ENCODE measurements at regions not wholly inside any gene's neighbourhood (a gene's known extent, or its start where the extent isn't known, plus 50 kb on each side); places are given as distances from the start of the nearest gene placed in this dataset.

DNA sequence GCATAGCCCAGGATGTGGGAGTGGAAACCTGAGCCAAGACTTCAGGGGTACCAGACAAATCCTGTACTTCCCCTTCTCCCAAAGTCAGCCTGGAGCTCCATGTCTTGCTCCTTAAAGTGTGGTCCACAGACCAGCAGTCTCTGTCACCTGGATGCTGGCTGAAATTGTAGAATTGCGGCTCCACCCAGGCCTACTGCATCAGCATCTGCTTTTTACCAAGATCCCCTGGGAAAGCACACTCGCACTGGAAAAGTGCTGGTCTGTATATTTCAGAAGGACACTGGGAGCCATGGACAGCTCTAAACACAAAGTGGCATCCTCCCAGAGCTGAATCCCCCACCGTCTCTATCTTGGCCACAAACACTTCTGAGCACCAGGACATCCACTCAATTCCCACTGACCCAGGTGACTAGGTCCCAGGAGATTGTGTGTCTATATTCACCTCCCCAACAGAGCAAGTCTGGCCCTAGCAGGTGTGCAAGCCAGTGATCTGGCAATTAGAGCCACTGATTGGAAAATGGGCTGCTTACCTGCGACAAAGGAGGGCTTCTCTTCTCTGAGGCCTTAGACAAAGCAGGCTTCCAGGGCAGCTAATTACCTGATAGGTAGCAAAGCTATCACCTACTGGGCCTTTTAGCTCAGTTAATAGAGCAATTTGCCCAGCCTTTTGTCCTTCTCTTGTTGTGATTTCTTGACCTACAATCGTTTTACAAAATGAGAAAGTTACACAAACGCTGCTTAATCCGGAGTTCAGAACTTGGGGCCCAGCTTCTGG is 443.3 kb downstream of the MN1 start:
- H2BK12ac ChIP-seq (ENCODE audit: low read length in 2 of 2): no peak overlapping the region
- DNase-seq: no peak
- H3K18ac ChIP-seq (ENCODE audit: low read depth in 1 of 2, low read length in 2 of 2): no peak overlapping the region

DNA sequence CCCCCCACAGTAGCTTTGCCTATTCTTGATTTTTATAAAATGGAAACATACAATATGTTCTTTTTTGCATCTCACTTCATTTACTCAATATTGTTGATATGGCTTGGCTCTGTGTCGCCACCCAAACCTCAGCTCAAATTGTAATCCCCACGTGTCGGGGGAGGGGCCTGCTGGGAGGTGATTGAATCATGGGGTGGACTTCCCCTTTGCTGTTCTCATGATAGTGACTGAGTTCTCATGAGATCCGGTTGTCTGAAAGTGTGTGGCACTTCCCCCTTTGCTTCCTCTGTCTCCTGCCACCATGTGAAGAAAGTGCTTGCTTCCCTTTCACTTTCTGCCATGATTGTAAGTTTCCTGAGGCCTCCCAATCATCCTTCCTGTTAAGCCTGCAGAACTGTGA is 431.3 kb downstream of the MN1 start:
- Histone ChIP-seq H3K23ac (ENCODE audit: low read length in 2 of 2) (no peak overlapping the region), H2BK5ac (ENCODE audit: low read depth, low read length, poor library complexity, severe bottlenecking) (no peak overlapping the region), H2AK5ac (ENCODE audit: low read length, severe bottlenecking) (no peak overlapping the region), H2BK120ac (ENCODE audit: low read depth, low read length) (no peak overlapping the region), H3K4me3 (ENCODE audit: insufficient read depth in 1 of 2, low read depth in 1 of 2, low read length in 2 of 2) (no peak overlapping the region), H4K8ac (ENCODE audit: low read length) (no peak overlapping the region), H3K9ac (ENCODE audit: low read length) (no peak overlapping the region), H3K14ac (ENCODE audit: low read length in 2 of 2) (no peak overlapping the region), H4K91ac (ENCODE audit: low read length) (no peak overlapping the region), H3K4ac (ENCODE audit: low read depth in 1 of 2, low read length in 2 of 2) (no peak overlapping the region), H2BK12ac (ENCODE audit: low read length in 2 of 2) (no peak overlapping the region), H3K4me2 (ENCODE audit: low read length, poor library complexity, severe bottlenecking) (no peak overlapping the region), H2AFZ (ENCODE audit: low read depth, low read length) (no peak overlapping the region), H3K36me3 (ENCODE audit: control insufficient read depth in 1 of 2, insufficient read depth in 2 of 2, low read depth in 1 of 2, low read length in 2 of 2) (no peaks in the 10 kb centered on the region), H3K79me1 (replicated peaks; ENCODE audit: low read length, poor library complexity, severe bottlenecking) (no peaks in the 10 kb centered on the region), H3K27me3 (ENCODE audit: control insufficient read depth in 1 of 2, insufficient read depth in 1 of 2, low read length in 2 of 2) (peaks cover 0 to 46% of the 10 kb centered on the region in 2 experiments), H2BK15ac (ENCODE audit: low read depth, poor library complexity, severe bottlenecking) (no peak overlapping the region), H3K4me1 (ENCODE audit: control insufficient read depth, insufficient read depth, low read depth, low read length) (peaks cover 3% of the 10 kb centered on the region), H3K9me3 (ENCODE audit: control insufficient read depth, low read length) (no peaks in the 10 kb centered on the region), H3K18ac (ENCODE audit: low read depth in 1 of 2, low read length in 2 of 2) (no peak overlapping the region), H3K27ac (ENCODE audit: low read length, poor library complexity, severe bottlenecking) (no peak overlapping the region)
- DNase-seq: peak; percentile 16
- WGBS: 71% methylated on average over 4 of the region's 4 CpGs

More for the DNA sequence above, 443.3 kb downstream of the MN1 start:
- H3K14ac ChIP-seq (ENCODE audit: low read length in 2 of 2): no peak overlapping the region
- H3K9me3 ChIP-seq (ENCODE audit: control insufficient read depth, low read length): peaks cover 17% of the 10 kb centered on the region
- no peaks in the 10 kb centered on the region for H3K36me3 ChIP-seq (ENCODE audit: control insufficient read depth in 1 of 2, insufficient read depth in 2 of 2, low read depth in 1 of 2, low read length in 2 of 2)
- H3K79me1 ChIP-seq (replicated peaks; ENCODE audit: low read length, poor library complexity, severe bottlenecking): no peaks in the 10 kb centered on the region
- no peak overlapping the region for H2AFZ ChIP-seq (ENCODE audit: low read depth, low read length)
- no peak overlapping the region for H4K8ac ChIP-seq (ENCODE audit: low read length)
- no peak overlapping the region for H2BK15ac ChIP-seq (ENCODE audit: low read depth, poor library complexity, severe bottlenecking)
- H4K91ac ChIP-seq (ENCODE audit: low read length): no peak overlapping the region
- no peak overlapping the region for H3K9ac ChIP-seq (ENCODE audit: low read length)
- H3K4me3 ChIP-seq (ENCODE audit: insufficient read depth in 1 of 2, low read depth in 1 of 2, low read length in 2 of 2): no peak overlapping the region
- H3K4me2 ChIP-seq (ENCODE audit: low read length, poor library complexity, severe bottlenecking): no peak overlapping the region
- no peaks in the 10 kb centered on the region for H3K4me1 ChIP-seq (ENCODE audit: control insufficient read depth, insufficient read depth, low read depth, low read length)
- peaks cover 0 to 5% of the 10 kb centered on the region in 2 experiments for H3K27me3 ChIP-seq (ENCODE audit: control insufficient read depth in 1 of 2, insufficient read depth in 1 of 2, low read length in 2 of 2)
- no peak overlapping the region for H3K27ac ChIP-seq (ENCODE audit: low read length, poor library complexity, severe bottlenecking)
- no peak overlapping the region for H2BK5ac ChIP-seq (ENCODE audit: low read depth, low read length, poor library complexity, severe bottlenecking)
- H3K4ac ChIP-seq (ENCODE audit: low read depth in 1 of 2, low read length in 2 of 2): no peak overlapping the region
- no peak overlapping the region for H2AK5ac ChIP-seq (ENCODE audit: low read length, severe bottlenecking)
- WGBS: 88% methylated on average over 7 of the region's 7 CpGs
- H3K23ac ChIP-seq (ENCODE audit: low read length in 2 of 2): no peak overlapping the region
- no peak overlapping the region for H2BK120ac ChIP-seq (ENCODE audit: low read depth, low read length)

DNA sequence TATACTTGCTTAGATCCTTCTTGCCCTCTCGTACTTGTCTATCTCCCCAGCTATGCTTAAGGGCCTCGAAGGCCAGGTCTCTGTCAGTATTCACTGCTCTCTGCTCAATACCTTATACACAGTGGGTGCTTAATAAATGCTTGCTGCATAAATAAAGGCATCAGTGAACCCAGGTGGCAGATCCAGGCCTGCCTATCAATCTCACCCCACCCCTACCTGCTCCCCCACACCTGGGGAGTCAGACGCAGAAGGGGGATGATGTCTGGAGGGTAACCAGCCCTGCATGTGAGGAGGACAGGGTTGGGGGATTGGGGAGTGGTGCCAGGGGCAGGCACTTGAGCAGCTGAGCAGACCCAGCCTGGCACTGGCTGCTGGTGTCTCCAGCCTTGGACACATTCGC is 430.6 kb downstream of the MN1 start:
- H3K14ac ChIP-seq (ENCODE audit: low read length in 2 of 2): no peak overlapping the region
- H2AK5ac ChIP-seq (ENCODE audit: low read length, severe bottlenecking): peak overlapping the region; percentile 44
- no peak for DNase-seq
- no peak overlapping the region for H2BK15ac ChIP-seq (ENCODE audit: low read depth, poor library complexity, severe bottlenecking)
- H4K91ac ChIP-seq (ENCODE audit: low read length): peak overlapping the region; percentile 65
- no peaks in the 10 kb centered on the region for H3K36me3 ChIP-seq (ENCODE audit: control insufficient read depth in 1 of 2, insufficient read depth in 2 of 2, low read depth in 1 of 2, low read length in 2 of 2)
- 88% methylated on average over 4 of the region's 4 CpGs for WGBS
- H3K27me3 ChIP-seq (ENCODE audit: control insufficient read depth in 1 of 2, insufficient read depth in 1 of 2, low read length in 2 of 2): peaks cover 0 to 46% of the 10 kb centered on the region in 2 experiments
- no peak overlapping the region for H3K4ac ChIP-seq (ENCODE audit: low read depth in 1 of 2, low read length in 2 of 2)
- no peak overlapping the region for H3K18ac ChIP-seq (ENCODE audit: low read depth in 1 of 2, low read length in 2 of 2)
- no peak overlapping the region for H3K23ac ChIP-seq (ENCODE audit: low read length in 2 of 2)
- H3K4me2 ChIP-seq (ENCODE audit: low read length, poor library complexity, severe bottlenecking): no peak overlapping the region
- no peak overlapping the region for H2BK5ac ChIP-seq (ENCODE audit: low read depth, low read length, poor library complexity, severe bottlenecking)
- peaks cover 3% of the 10 kb centered on the region for H3K4me1 ChIP-seq (ENCODE audit: control insufficient read depth, insufficient read depth, low read depth, low read length)
- H3K27ac ChIP-seq (ENCODE audit: low read length, poor library complexity, severe bottlenecking): no peak overlapping the region
- H3K9ac ChIP-seq (ENCODE audit: low read length): no peak overlapping the region
- peak overlapping the region; percentile 42 for H4K8ac ChIP-seq (ENCODE audit: low read length)
- H3K4me3 ChIP-seq (ENCODE audit: insufficient read depth in 1 of 2, low read depth in 1 of 2, low read length in 2 of 2): no peak overlapping the region
- no peaks in the 10 kb centered on the region for H3K9me3 ChIP-seq (ENCODE audit: control insufficient read depth, low read length)
- H2AFZ ChIP-seq (ENCODE audit: low read depth, low read length): no peak overlapping the region
- no peak overlapping the region for H2BK120ac ChIP-seq (ENCODE audit: low read depth, low read length)
- H3K79me1 ChIP-seq (replicated peaks; ENCODE audit: low read length, poor library complexity, severe bottlenecking): no peaks in the 10 kb centered on the region
- H2BK12ac ChIP-seq (ENCODE audit: low read length in 2 of 2): no peak overlapping the region

DNA sequence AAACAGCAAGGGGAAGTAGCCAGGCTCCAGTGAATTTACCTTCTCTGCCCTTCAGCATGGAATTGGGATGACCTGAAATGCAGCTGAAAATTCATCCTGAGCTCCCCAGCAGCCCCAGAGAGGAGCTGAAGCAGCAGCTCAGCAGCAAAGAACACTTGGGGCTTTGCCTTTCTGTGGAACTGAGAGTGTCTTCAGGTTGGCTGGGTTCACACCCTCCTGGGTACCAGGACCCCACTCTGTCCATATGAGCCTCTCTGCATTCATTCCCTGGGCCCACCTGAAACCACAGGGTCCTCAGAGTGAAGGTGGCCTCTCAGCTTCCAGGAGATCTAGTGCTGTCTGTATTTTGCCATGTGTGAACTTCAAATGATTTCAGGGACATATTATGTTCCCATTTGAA is 429.2 kb downstream of the MN1 start:
- no peak overlapping the region for H2BK15ac ChIP-seq (ENCODE audit: low read depth, poor library complexity, severe bottlenecking)
- no peak overlapping the region for H4K91ac ChIP-seq (ENCODE audit: low read length)
- H3K9me3 ChIP-seq (ENCODE audit: control insufficient read depth, low read length): no peaks in the 10 kb centered on the region
- peaks cover 3% of the 10 kb centered on the region for H3K4me1 ChIP-seq (ENCODE audit: control insufficient read depth, insufficient read depth, low read depth, low read length)
- H3K18ac ChIP-seq (ENCODE audit: low read depth in 1 of 2, low read length in 2 of 2): peak overlapping the region in 1 of 2 experiments; percentile 32
- no peak overlapping the region for H2BK5ac ChIP-seq (ENCODE audit: low read depth, low read length, poor library complexity, severe bottlenecking)
- H2AK5ac ChIP-seq (ENCODE audit: low read length, severe bottlenecking): peak overlapping the region; percentile 54
- no peak overlapping the region for H2BK120ac ChIP-seq (ENCODE audit: low read depth, low read length)
- H3K36me3 ChIP-seq (ENCODE audit: control insufficient read depth in 1 of 2, insufficient read depth in 2 of 2, low read depth in 1 of 2, low read length in 2 of 2): no peaks in the 10 kb centered on the region
- no peak overlapping the region for H3K27ac ChIP-seq (ENCODE audit: low read length, poor library complexity, severe bottlenecking)
- DNase-seq: no peak
- H3K79me1 ChIP-seq (replicated peaks; ENCODE audit: low read length, poor library complexity, severe bottlenecking): no peaks in the 10 kb centered on the region
- H3K9ac ChIP-seq (ENCODE audit: low read length): no peak overlapping the region
- no peak overlapping the region for H3K4ac ChIP-seq (ENCODE audit: low read depth in 1 of 2, low read length in 2 of 2)
- H4K8ac ChIP-seq (ENCODE audit: low read length): no peak overlapping the region
- no peak overlapping the region for H2AFZ ChIP-seq (ENCODE audit: low read depth, low read length)
- no peak overlapping the region for H3K14ac ChIP-seq (ENCODE audit: low read length in 2 of 2)
- no peak overlapping the region for H3K23ac ChIP-seq (ENCODE audit: low read length in 2 of 2)
- H3K27me3 ChIP-seq (ENCODE audit: control insufficient read depth in 1 of 2, insufficient read depth in 1 of 2, low read length in 2 of 2): peaks cover 0 to 46% of the 10 kb centered on the region in 2 experiments
- H3K4me3 ChIP-seq (ENCODE audit: insufficient read depth in 1 of 2, low read depth in 1 of 2, low read length in 2 of 2): no peak overlapping the region
- peak overlapping the region in 1 of 2 experiments; percentile 54 for H2BK12ac ChIP-seq (ENCODE audit: low read length in 2 of 2)
- H3K4me2 ChIP-seq (ENCODE audit: low read length, poor library complexity, severe bottlenecking): no peak overlapping the region
